ENCODE measurements at regions not wholly inside any gene's neighbourhood (a gene's known extent, or its start where the extent isn't known, plus 50 kb on each side); places are given as distances from the start of the nearest gene placed in this dataset.

- H2AFZ ChIP-seq (ENCODE audit: low read depth, low read length, poor library complexity, severe bottlenecking): no peak overlapping the region
- no peaks in the 10 kb centered on the region for H4K20me1 ChIP-seq (ENCODE audit: insufficient read depth)
- ChIA-PET CTCF (interaction anchor here (0.7 kb wide), 1 partner anchor 10 kb away, joined by 3 read pairs; no protein-coding TSS in a partner anchor), RAD21 (ENCODE audit: low non-redundant PET in 1 of 2, low total read pairs in 2 of 2, uncharacterized antibody in 2 of 2, unreplicated experiment in 2 of 2) (interaction anchor here in 1 of 2 experiments (0.7 kb wide), 1 partner anchor 14 kb away, joined by 5 read pairs; no protein-coding TSS in a partner anchor), POLR2A (interaction anchor here (0.6 kb wide), 1 partner anchor 191 kb away, joined by 4 read pairs; no protein-coding TSS in a partner anchor)
- peak overlapping the region; percentile 13 for H3K4me2 ChIP-seq (ENCODE audit: low read length)
- H3K27ac ChIP-seq (ENCODE audit: low read depth, low read length): no peak overlapping the region
- DNase-seq (ENCODE audit: low read depth, low spot score) (no peak), ATAC-seq (peak; percentile 23; the same call in 1 of the 2 replicates)
- H3K79me2 ChIP-seq (ENCODE audit: insufficient read depth, low read length): no peaks in the 10 kb centered on the region
- no TSS peak for BruUV-seq (replicated peaks)
- TF ChIP-seq MAX (IDR thresholded peaks at IDR 0.05): 0 out of 2 replicates have a peak, but pooled peaks have one; percentile 13
- TF ChIP-seq ELF1 (IDR thresholded peaks at IDR 0.05; ENCODE audit: borderline replicate concordance, low read depth): no peak
- intact Hi-C loops (cut with micrococcal nuclease): no loop called here
- no peak overlapping the region for H3K4me3 ChIP-seq (replicated peaks in 1 of 2; ENCODE audit: low read depth in 1 of 2, low read length in 2 of 2)
- no peaks in the 10 kb centered on the region for H3K36me3 ChIP-seq (ENCODE audit: control insufficient read depth in 1 of 2, insufficient read depth in 2 of 2, low read length in 2 of 2)
- no peaks in the 10 kb centered on the region for H3K9me3 ChIP-seq (ENCODE audit: control insufficient read depth in 1 of 2, insufficient read depth in 1 of 2, low read depth in 1 of 2, low read length in 2 of 2)
- no peaks in the 10 kb centered on the region for H3K9me2 ChIP-seq (ENCODE audit: insufficient read depth)
- H3K4me1 ChIP-seq (ENCODE audit: control insufficient read depth in 1 of 2, insufficient read depth in 2 of 2, low read length in 2 of 2): peaks cover 15 to 44% of the 10 kb centered on the region in 2 experiments; a peak in 3 of 4 replicates
- 0 out of 2 replicates have a peak, but pooled peaks cover 5% of the 10 kb centered on the region for H3K27me3 ChIP-seq (ENCODE audit: insufficient read depth, low read length)
- H3K9ac ChIP-seq (ENCODE audit: low read length): no peak overlapping the region
These were observed 193.4 kb upstream of the HES1 start for GRCh38 chr3:193942516-193943055.

- Histone ChIP-seq H2AFZ (ENCODE audit: low read depth, low read length, poor library complexity, severe bottlenecking) (no peak overlapping the region), H3K4me1 (ENCODE audit: control insufficient read depth in 1 of 2, insufficient read depth in 2 of 2, low read length in 2 of 2) (peaks cover 15 to 47% of the 10 kb centered on the region in 2 experiments; a peak in 3 of 4 replicates), H3K9me2 (ENCODE audit: insufficient read depth) (no peaks in the 10 kb centered on the region), H3K4me2 (ENCODE audit: low read length) (peak overlapping the region; percentile 13), H3K27ac (ENCODE audit: low read depth, low read length) (no peak overlapping the region), H3K9ac (ENCODE audit: low read length) (no peak overlapping the region), H3K9me3 (ENCODE audit: control insufficient read depth in 1 of 2, insufficient read depth in 1 of 2, low read depth in 1 of 2, low read length in 2 of 2) (no peaks in the 10 kb centered on the region), H3K4me3 (replicated peaks in 1 of 2; ENCODE audit: low read depth in 1 of 2, low read length in 2 of 2) (no peak overlapping the region), H3K79me2 (ENCODE audit: insufficient read depth, low read length) (no peaks in the 10 kb centered on the region), H3K27me3 (ENCODE audit: insufficient read depth, low read length) (0 out of 2 replicates have a peak, but pooled peaks cover 5% of the 10 kb centered on the region), H4K20me1 (ENCODE audit: insufficient read depth) (no peaks in the 10 kb centered on the region), H3K36me3 (ENCODE audit: control insufficient read depth in 1 of 2, insufficient read depth in 2 of 2, low read length in 2 of 2) (no peaks in the 10 kb centered on the region)
- POLR2A ChIA-PET: no interaction called here
- TF ChIP-seq MAX (IDR thresholded peaks at IDR 0.05) (peak; percentile 25; the same call in 1 of the 2 replicates), SRF (IDR thresholded peaks at IDR 0.05; ENCODE audit: low read depth) (no peak), TCF7L2 (IDR thresholded peaks at IDR 0.05; ENCODE audit: borderline replicate concordance, extremely low read depth, insufficient read depth, insufficient read length) (peak; percentile 80)
- peak; percentile 43 for ATAC-seq
- BruUV-seq (replicated peaks): no TSS peak
- RAD21 ChIA-PET (ENCODE audit: low non-redundant PET in 1 of 2, low total read pairs in 2 of 2, uncharacterized antibody in 2 of 2, unreplicated experiment in 2 of 2): no interaction called here
- CTCF ChIA-PET: no interaction called here
- DNase-seq (ENCODE audit: low read depth, low spot score): no peak
- intact Hi-C loops (cut with micrococcal nuclease): no loop called here
These were observed 192.7 kb upstream of the HES1 start for GRCh38 chr3:193943200-193943599.
